NCI-H2107 (cell line): ENCODE measurements at regions not wholly inside any gene's neighbourhood (a gene's known extent, or its start where the extent isn't known, plus 50 kb on each side); places are given as distances from the start of the nearest gene placed in this dataset.

Source experiments
- DNase-seq: peaks from one replicate; lab custom pipeline; 2025; lab: John Stamatoyannopoulos, UW

DNA sequence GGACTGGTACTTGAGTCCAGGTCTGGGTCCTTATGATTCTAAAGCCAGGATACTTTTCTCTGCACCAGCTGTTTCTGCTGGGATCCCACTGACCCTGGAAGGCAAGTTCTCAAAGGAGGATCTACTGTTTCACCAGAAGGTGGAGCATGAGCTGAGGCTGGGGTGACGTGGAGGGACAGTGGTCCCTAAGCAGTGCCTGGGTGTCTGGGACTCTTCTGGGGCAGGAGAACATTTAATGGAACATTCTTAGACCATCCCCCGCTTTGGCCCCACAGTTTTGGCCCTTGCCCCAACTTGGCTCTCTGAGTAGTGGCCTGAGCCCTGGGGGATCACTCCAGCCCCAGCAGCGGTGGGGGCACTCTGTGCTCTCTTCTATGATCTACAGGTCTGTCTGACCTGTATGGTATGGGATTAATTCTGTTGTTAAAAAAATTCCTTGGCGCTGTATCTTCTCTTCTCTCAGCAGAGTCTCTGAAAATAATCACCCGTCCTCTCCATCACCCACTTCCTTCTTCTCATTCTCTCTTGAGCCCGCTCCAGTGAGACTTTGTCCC, 60.3 kb upstream of the CSF3R start:
- no peak for DNase-seq

- no peak for DNase-seq
Observed at GRCh38 chr1:36542024-36542961, 59.6 kb upstream of the CSF3R start.

DNA sequence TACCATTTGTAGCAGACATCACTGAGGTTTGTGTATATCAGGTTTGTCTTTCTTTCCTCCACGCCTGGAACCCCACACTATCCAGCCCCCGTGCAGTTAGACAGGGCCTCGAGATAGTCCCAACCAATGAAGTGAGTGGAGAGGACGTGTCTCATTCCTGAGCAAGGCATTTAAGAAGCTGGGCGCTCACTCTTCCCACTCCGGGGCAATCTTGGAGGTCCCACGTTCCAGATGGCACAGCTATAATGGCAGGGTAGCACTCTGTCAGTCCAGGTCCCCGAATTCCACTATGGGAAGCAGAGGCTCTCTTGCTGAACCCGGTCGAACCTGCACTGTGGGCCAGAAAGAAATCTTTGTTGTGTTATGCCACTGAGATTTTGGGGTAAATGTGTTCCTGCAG, 57.3 kb upstream of the CSF3R start:
- DNase-seq = no peak

DNA sequence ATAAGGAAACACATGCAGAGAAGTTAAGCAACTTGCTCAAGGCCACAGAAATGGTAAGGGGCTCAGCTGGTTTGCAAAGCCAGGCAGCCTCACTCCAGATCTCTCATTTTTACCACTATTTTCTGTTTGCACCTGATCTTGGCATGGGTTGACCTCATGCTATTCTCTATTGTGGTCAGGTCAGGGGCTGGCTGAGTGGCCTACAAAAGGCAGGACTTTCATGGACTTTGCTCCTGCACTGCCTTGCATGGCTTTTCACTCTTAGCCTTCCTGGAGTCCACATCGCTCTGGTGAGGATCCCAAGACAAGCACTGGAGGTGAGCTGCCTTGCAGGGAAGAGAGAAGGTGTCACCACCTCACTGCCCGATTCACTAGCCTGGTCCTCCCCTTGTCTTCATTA, 56.8 kb upstream of the CSF3R start:
- no peak for DNase-seq

DNA sequence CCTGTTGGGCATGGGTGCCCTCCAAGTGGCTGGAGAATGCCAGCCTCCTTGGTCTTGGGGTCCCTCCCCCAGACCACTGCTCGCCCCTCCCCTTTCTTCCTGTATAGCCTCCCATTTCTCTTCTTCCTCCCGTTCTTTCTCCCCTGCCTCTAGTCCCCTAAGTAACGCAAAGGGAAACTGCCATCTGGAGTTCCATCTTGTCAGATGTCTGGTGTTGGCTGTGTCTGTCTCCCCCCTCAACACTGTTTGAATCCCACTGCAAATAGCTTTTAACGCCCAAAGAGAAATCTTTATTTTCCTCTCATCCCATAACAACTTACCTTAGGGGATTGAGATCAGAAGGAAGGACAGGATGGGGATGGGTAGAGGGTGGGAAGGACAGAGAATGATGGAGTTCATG, 55.3 kb upstream of the CSF3R start:
- no peak for DNase-seq

- DNase-seq = no peak
Observed at GRCh38 chr1:36537190-36537768, 54.6 kb upstream of the CSF3R start.

DNA sequence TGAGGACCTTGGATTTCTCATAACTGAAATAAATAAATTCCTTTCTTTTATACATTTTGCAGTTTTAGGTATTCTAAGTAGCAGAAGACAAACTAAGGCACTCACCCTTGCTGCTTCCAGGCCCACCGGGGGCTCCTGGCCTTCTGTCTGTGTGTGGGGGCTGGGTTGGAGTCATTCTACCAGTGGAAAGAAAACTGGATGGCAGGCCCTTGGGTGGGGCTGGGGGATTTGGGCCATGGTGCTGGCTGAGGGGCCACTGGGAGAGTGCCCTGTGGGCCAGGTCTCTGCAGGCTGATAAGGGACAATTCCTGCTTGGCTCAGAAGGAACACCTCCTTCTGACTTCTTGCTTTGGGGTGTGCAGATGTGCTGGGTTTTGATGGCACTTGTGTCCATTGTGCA, 54.0 kb upstream of the CSF3R start:
- DNase-seq = no peak

DNA sequence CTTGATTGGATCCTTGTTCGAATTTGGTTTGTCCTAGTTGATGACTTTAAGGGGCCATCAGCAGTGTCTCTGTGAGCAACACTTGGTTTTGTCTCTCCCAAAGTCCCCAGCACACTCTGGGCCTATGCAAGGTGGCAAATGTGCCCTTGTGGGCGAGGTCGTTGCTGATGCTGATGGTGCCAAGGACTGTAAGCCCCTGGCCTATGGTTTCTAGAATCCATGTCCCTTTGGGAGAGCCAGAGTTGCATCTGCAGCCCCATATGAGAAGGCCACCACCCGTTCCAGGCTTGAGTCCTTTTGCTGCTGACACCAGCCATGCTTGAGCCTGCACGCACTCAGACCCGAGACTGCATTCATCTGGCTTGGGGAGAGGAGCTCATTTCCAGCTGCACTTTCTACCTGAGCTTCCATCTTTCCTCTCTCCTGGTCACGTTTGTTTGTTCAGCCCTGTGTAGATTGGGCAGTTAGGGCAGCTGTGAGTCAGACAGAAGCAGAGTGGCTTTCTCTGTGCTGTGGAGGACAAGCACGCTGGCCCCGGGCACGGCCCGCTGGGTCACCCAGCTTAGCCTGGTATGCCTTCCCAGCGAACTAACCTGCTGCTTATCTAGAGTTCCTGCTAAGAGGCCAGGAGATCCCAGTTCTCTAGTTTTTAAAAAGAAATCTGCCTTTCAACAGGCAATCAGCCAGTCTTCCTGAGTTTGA, 52.1 kb upstream of the CSF3R start:
- DNase-seq = no peak

GRCh38 chr1:36533897-36534296, 51.2 kb upstream of the CSF3R start:
- no peak for DNase-seq

GRCh38 chr1:36532810-36533401, 50.2 kb upstream of the CSF3R start:
- no peak for DNase-seq
